COLO829 (cell line): ENCODE measurements at regions not wholly inside any gene's neighbourhood (a gene's known extent, or its start where the extent isn't known, plus 50 kb on each side); places are given as distances from the start of the nearest gene placed in this dataset.
"Not testable (repeated sequence)": the region's sequence is repeated elsewhere in the genome, so short reads cannot be mapped to it uniquely, and the experiment has no call there.

Experiments used
- DNase-seq: peaks from one replicate; pipeline ENCODE4 v3.0.0; 2012; ENCODE audit warnings: low spot score

- DNase-seq = no peak
Observed at GRCh38 chr14:96686126-96686525, 111.1 kb upstream of the VRK1 start.

GRCh38 chr14:96688629-96689028 lies 108.6 kb upstream of the VRK1 start:
- DNase-seq = no peak

DNA sequence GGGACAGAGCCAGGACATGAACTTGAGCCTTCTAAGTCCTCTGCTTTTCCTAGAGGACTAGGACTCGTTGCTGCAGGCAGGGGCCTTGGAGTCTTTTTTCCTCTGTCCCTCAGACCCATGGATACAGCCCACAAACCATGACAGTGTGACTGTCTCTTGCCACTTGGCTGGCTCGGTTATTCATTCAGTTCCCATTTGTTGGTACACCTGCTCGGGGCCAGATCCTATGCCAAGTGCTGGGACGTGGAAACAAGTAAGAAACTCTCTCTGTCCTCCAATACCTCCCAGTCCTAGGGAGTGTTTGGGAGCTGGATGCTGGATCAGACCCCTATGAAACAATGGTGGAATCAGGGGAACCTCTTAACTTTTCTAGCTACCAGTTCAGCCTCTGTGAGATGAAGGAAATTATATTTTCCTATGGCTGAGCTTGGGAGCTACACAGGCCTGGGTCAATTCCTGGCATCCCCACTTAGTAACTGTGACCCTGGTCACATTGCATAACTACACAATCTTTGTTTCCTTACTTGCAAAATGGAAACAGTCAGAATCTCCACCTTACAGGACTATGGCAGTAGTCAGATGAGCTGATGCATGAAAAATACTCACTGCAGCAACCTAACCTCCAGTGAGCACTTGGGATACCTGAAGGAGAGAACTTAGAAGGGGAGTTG lies 106.3 kb upstream of the VRK1 start:
- no peak for DNase-seq

- DNase-seq = no peak
Observed at GRCh38 chr14:96693252-96693820, 103.8 kb upstream of the VRK1 start.

GRCh38 chr14:96693987-96694386 lies 103.2 kb upstream of the VRK1 start:
- no peak for DNase-seq

DNA sequence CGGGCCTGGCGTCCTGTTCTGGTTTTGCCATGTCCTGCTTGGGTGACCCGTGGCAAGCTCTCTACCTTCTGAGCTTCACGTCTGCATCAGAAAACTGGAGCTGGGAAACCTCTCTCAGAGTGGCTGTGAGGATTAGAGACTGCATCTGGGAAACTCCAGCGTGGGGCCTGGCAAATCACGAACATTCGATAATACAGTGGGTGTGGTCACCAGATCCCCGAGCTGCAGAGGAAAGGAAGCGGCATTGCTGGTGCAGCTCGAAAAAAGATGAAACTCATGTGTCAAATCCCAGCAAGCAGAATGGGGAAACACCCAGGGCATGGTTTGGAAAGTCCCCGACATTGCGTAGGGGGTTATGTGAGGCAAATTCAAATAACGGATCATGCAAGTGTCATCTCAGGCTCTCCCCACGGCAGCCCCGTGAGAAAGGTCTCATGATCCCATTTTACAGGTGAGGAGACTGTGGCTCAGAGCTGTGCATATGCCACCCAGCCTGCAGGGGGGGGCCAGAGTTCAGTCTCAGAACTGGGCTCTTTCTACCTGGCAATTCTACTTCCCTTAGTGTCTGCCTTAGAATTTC lies 98.1 kb upstream of the VRK1 start:
- no peak for DNase-seq

GRCh38 chr14:96699666-96700065 lies 97.5 kb upstream of the VRK1 start:
- no peak for DNase-seq

DNA sequence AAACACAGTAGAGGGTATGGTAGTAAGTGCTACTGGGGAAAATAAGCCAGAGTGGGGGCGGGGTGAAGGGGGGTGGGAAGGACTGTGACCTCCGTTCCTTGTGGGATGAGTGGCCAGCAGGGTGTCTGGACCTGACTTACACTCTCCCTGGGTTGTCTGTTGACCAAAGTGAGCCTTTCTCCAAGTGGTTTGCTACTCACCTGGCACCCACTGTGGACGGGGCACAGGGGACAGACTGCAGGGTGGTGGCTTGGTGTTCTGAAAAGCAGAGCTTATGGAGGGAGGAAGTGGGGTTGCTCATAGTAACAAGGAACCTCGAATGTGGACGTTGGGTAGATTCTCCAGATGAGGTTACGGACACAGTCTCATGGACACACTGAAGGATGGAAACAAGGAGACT lies 94.4 kb upstream of the VRK1 start:
- DNase-seq = no peak

DNA sequence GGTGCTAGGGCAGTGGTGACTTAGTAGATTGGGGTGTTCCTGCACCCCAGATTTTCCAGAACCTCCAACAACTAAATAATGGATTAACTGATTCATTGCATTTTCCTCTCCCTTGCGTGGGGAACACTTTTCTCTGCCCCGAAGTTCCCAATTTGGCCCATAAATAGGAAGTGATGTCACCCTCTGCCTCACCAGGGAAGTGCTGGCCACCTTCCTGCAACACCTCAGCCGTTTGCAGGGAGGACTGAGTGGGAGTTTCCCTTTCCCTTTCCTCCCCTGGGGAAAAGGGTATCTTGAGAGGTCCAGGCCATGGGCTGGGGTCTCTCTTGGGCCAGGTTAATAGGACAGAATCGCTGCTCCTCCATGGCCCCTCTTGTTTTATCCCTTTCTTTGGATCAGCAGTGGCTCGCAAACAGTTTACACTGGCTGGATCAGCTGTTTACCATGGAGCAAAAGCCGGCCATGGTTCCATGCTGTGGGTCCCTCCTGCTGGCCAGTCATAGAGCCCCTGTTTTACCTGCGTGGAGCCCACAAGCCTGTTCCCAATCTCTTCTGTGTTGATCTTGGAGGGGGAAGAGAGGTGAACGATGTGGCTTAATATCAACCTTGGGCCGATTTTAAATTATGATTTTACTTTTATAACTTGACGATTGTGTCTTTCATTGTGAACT lies 91.6 kb upstream of the VRK1 start:
- no peak for DNase-seq

DNA sequence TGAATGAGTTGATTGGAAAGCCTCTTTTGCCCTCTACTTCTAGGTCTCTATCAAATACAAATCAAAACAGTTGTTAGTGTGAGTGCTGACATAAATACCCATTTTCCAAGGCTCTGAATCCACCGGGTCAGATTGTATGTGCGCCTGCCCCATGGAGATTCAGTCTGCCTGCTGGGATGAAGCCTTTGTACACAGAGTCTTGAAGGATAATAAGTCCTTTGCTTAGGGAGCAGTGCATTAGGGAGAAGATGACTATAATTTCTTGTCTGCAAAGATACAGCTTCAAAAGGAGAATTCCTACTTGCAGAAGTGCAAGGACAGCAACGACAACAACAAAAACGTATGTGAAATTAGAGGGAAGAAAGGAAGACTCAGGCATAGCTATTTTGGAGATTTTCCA lies 90.3 kb upstream of the VRK1 start:
- DNase-seq = no peak

- DNase-seq = no peak
Observed at GRCh38 chr14:96710060-96710666, 87.0 kb upstream of the VRK1 start.

DNA sequence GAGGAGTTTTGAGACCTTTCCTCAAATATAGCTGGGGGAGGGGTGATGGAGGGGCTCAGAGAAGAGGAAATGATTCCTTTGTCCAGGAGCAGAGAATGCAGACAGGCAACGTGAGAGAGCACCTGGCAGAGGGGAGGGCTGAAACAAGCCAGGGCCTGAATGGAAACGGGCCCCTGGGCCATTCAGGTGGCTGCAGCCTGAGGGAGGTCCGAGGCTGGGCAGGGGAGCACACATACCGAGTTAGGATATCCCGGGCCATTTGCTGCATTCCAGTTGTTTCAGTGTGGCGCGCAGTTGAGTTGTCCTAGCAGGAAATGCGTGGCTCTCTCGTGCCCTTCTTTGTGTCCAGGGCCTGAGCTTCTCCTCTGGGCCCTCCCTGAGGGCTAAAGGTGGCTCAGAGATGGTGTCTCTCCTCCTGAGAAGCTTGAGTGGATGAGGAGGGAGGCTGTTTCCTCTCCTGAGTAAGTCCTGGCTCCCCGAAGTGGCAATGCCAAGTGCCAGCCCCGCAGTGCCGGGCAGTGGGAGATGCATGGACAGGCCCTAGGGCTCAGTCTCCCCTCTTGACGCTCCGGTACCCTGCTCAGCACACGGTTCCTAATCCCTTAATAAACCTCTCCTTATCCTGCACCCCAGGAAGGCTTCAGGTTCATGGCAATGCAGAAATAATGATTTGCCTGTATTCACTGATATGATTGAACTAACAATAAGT lies 85.5 kb upstream of the VRK1 start:
- DNase-seq = no peak

- no peak for DNase-seq
Observed at GRCh38 chr14:96713426-96713825, 83.8 kb upstream of the VRK1 start.

GRCh38 chr14:96714537-96714936 lies 82.6 kb upstream of the VRK1 start:
- DNase-seq = not testable (repeated sequence)

DNA sequence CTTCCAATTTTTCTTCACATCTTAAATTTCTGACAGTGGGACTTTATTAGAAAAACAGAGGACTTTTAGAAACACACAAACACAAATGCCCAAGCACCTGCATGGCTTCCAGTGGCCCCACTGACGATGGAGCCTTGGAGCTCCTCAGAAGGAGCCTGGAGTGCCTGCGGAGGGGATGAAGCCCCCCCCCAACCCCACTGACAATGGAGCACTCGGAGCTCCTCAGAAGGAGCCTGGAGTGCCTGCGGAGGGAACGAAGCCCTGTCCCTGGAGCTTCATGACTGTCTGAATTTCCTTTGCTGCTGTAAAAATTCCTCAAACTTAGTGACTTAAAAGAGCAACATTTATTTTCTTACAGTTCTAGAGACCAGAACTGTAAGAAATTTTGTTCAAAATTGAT lies 80.1 kb upstream of the VRK1 start:
- DNase-seq = no peak

GRCh38 chr14:96718407-96718806 lies 78.8 kb upstream of the VRK1 start:
- no peak for DNase-seq

- not testable (repeated sequence) for DNase-seq
Observed at GRCh38 chr14:96720702-96721101, 76.5 kb upstream of the VRK1 start.

GRCh38 chr14:96722736-96723135 lies 74.4 kb upstream of the VRK1 start:
- DNase-seq = no peak

DNA sequence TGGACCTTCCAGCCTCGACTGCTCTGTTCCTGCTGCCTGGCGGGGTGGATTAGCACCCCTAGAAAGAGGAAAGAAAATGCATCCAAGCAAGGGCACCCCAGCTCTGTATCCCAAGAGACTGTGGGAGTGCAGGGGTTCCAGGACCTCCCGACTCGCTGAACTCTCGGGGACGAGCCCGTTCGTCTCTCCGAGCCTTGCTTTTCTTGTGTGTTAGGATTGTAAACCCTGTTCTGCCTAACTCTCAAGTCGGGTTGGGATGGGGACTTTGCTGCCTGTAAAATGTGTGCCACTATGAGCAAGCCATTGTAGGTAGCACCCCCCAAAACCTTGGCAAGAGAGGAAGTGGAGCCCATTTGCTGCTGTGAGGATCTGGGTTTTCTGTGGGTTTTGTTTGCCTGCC lies 73.2 kb upstream of the VRK1 start:
- DNase-seq = no peak

DNA sequence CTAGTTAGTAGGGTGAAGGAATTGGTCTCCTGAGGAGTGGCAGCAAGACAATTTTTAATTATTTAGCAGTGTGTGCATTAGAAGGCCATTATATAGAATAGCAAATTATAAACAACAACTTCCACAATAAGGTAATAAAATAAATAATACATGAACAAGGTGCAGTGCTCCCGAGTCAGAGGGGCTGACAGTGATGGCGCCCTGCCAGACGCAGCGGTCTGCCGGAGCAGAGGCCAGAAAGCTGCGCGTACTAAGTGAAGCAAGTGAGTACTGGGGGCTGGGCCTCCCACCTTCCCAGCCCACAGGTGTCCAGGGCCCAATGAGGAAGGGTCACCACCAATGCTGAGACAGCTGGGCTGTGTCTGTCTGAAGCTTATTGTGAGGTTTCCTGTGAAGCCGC lies 72.0 kb upstream of the VRK1 start:
- no peak for DNase-seq

- DNase-seq = no peak
Observed at GRCh38 chr14:96727073-96727472, 70.1 kb upstream of the VRK1 start.

DNA sequence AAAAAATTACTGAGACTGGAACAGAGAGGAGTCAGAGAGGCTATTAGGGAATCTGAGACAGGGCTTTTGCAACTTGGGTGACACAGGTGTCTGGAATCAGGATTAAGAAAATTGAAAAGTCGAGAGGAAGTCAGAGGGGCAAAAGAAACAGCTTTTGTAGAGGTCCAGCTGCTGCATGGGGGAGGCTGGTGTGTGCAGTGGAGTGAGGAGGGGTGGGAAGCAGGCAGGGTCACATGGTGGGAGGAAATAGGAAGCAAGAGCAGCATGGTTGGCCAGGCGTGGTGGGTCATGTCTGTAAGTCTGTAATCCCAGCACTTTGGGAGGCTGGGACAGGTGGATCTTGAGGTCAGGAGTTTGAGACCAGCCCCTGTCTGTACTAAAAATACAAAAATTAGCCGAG lies 69.7 kb upstream of the VRK1 start:
- DNase-seq = no peak
